Globus pallidus (tissue), 1 donor: ENCODE measurements at regions not wholly inside any gene's neighbourhood (a gene's known extent, or its start where the extent isn't known, plus 50 kb on each side); places are given as distances from the start of the nearest gene placed in this dataset.
A peak's percentile ranks its signal among the peaks of the same experiment; 100 is the strongest.

Experiments used
- DNase-seq: peaks from one replicate; pipeline ENCODE4 v3.0.0-alpha.2; 2015; ENCODE audit warnings: low spot score

DNA sequence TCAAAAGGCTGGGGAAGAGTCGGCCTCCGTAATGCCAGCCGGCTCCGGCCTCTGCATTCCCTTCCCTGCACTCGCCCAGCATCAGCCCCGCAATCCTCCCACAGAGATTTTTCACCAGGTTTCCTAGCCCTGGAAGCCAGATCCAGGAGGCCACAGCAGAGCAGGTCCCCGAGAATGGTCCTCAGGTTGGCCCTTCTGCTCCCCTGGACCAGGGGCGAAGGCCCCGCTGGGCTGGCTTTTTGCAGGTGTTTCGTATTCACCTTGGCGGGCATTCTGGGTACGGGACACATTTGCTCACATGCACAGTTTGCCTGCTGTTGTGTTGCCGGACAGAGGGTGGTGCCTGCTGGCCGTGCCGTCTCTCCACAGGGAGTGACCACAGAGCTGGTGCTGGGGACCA is 309.5 kb downstream of the NDUFA10 start:
- DNase-seq, result no peak

- no peak for DNase-seq
These were observed 309.9 kb downstream of the NDUFA10 start for GRCh38 chr2:239715202-239715601.

GRCh38 chr2:239714116-239714515 is 311.0 kb downstream of the NDUFA10 start:
- no peak for DNase-seq

GRCh38 chr2:239712755-239713154 is 311.9 kb upstream of the HDAC4 start:
- no peak for DNase-seq

GRCh38 chr2:239711911-239712570 is 311.2 kb upstream of the HDAC4 start:
- no peak for DNase-seq

DNA sequence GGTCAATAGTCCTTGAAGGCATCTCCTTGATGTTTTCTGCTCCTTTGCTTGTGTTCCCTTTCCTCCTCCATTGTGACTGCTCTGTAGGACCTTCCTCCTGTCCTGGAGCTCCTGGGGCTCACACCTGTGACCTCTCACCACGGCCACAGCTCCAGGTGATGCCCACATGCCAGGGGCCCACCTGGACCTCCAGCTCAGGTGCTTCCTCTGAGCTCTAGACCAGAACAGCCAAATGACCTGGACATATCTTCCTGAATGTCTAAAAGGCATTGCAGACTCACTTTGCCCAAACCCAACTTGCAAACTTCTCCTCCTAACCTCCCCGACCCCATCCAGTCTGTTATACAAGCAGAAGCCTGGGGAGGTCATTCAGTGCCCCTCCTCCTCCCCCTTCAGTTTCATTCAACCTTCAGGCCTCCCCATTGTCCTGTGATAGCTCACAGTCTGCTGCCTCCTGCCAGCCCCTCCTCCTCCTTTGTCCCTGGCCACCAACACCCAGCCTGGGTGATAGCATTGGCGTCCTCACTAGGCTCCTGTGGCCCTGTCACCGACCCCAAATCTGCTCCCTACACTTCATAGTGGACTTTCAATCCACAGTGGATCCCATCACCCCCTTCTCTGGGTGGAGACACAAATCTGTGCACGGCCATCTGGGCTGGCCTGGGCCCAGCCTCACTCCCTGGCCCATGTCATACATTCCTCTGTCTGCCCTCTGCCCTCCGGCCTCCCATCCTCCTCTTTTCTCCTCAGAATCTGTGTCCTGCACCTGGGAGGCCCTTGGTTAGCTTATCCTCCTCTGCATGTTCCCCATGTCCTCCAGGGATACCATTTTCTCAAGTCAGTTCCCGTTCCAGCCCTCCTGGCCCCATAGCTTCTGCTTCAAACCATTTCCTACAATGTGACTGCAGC is 310.4 kb upstream of the HDAC4 start:
- no peak for DNase-seq

GRCh38 chr2:239706367-239706766 is 305.5 kb upstream of the HDAC4 start:
- DNase-seq, result no peak

GRCh38 chr2:239704737-239705136 is 303.9 kb upstream of the HDAC4 start:
- no peak for DNase-seq

DNA sequence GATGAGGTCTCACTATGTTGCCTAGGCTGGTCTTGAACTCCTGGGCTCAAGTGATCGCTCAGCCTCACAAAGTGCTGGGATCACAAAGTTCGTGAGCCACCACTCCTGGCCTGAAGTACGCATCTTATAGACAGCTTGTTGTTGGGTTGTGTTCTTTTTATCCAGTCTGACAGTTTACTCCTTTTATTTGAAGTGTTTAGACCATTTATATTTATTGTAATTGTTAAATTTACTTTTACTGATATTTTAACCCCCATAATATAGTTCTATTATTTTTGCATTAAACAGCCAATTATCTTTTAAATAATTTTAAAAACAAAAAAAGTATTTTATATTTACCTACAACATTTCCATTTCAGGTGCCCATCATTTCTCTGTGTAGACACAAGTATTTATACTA is 303.0 kb upstream of the HDAC4 start:
- no peak for DNase-seq

GRCh38 chr2:239700686-239701345 is 300.0 kb upstream of the HDAC4 start:
- peak; percentile 75 for DNase-seq

- no peak for DNase-seq
These were observed 296.8 kb upstream of the HDAC4 start for GRCh38 chr2:239697399-239698164.

DNA sequence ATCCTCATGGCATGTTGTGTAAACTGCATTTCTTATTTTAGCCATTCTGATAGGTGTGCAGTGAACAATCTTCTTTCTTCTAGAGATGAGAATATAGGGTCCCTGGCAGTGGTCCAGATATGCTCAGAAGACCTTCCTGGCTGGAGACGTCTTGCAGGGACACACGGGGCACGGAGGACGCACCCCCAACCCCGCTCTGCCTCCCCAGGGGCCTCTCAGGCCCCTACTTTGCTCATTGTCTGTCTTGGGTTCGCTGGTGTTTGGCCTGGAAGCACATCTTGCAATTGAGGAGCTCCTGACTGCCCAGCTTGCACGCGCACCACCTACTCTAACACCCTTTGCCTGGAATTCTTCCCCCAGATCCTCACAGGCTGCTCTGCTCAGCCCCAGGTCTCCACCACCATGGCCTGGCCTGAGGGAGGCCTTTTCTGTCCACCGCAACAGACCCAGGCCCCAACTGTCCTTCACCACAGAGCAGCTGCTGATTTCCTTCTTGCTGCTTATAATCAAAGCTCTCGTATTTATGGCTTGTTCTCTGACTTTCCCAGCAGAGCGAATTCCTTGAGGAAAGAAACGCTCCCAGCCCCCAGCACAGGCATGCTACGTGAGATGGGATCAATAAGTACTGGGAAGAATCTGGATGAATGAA is 295.9 kb upstream of the HDAC4 start:
- DNase-seq, result no peak

DNA sequence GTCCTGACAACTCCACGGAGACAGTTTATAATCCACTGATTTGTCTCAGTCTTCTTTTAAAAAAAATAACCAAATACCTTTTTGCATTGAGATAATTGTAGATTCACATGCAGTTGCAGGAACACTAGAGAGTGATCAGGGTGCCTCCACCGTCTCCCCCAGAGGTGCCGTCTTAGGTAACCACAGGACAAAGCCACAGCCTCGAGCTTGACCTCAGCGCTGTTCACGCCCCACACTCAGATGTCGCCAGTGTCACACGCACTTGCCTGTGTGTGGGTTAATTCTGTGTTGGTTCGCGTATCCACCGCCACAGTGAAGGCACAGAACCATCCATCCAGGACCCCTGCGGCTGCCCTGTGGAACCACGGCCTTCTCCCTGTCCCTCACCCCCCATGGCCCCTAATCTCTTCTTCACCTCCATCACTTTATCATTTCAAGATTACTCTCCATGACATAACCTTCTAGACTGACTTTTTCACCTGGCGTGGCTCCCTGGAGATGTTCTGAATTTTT is 295.0 kb upstream of the HDAC4 start:
- no peak for DNase-seq

- DNase-seq, result no peak
These were observed 294.4 kb upstream of the HDAC4 start for GRCh38 chr2:239695106-239695727.

GRCh38 chr2:239694487-239694886 is 293.7 kb upstream of the HDAC4 start:
- DNase-seq, result no peak

- no peak for DNase-seq
These were observed 293.1 kb upstream of the HDAC4 start for GRCh38 chr2:239693761-239694415.

GRCh38 chr2:239693330-239693729 is 292.5 kb upstream of the HDAC4 start:
- no peak for DNase-seq

DNA sequence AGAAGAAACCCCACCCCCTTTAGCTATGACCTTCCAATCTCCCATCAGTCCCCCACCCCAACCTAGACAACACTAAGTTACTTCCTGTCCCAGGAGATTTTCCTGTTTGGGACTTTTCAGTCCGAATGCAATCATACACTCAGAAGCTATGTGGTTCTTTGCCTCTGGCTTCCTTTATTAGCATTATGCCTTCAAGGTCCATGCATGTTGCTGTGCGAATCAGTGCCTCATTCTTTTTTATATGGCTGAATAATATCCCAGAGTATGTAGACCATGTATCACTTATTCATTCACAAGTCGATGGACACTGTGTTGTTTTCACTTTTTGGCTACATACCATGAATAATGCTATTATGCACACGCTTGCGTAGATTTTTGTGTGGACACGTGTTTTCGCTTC is 292.1 kb upstream of the HDAC4 start:
- DNase-seq, result no peak

- no peak for DNase-seq
These were observed 291.6 kb upstream of the HDAC4 start for GRCh38 chr2:239692362-239692851.

DNA sequence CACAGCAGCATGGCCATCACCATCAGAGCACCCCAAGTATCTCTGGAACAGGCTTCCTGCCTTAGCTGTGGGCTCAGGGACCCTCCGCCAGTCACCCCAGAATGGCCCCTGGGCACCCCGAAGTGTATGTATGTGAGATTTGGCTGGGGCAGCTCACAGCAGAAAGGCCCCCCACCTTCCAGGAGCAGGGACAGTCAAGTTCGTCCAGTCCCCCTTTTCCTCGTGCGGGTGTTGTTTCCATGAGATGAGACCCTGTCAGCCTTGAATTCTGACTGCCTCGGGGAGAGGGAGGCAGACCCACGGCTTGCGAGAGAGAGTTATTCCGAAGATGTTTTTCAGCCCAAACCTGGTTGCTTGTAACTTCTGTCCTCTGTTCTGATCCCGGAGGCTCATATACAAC is 290.9 kb upstream of the HDAC4 start:
- no peak for DNase-seq
